ENCODE measurements at regions not wholly inside any gene's neighbourhood (a gene's known extent, or its start where the extent isn't known, plus 50 kb on each side); places are given as distances from the start of the nearest gene placed in this dataset.

GRCh38 chr4:157957905-157958304 lies 214.9 kb downstream of the GASK1B start:
- 80 to 94% (median 91%) methylated on average over 1 of the region's 1 CpG for WGBS, 4 donors
- H3K4me3 ChIP-seq: no peak overlapping the region
- H3K9me3 ChIP-seq: no peaks in the 10 kb centered on the region
- H3K27me3 ChIP-seq: no peaks in the 10 kb centered on the region
- intact Hi-C loops (cut with DNase I): loop anchor here in 1 of 10 donors (10.0 kb wide), 1 partner anchor 723 kb away; no protein-coding TSS in a partner anchor
- H3K4me1 ChIP-seq: no peaks in the 10 kb centered on the region
- TF ChIP-seq CTCF (IDR thresholded peaks at IDR 0.05): no peak
- no peak for TF ChIP-seq POLR2A (IDR thresholded peaks at IDR 0.05)
- H3K36me3 ChIP-seq: no peaks in the 10 kb centered on the region
- no peak for ATAC-seq
- DNase-seq: no peak
- H3K27ac ChIP-seq: no peak overlapping the region

- no peaks in the 10 kb centered on the region for H3K4me1 ChIP-seq
- H3K4me3 ChIP-seq: no peak overlapping the region
- no peaks in the 10 kb centered on the region for H3K36me3 ChIP-seq
- no peak overlapping the region for H3K27ac ChIP-seq
- DNase-seq (no peak), ATAC-seq (no peak)
- H3K27me3 ChIP-seq: no peaks in the 10 kb centered on the region
- WGBS, 4 donors: 32 to 71% (median 53%) methylated on average over 3 of the region's 3 CpGs
- no peak for TF ChIP-seq CTCF (IDR thresholded peaks at IDR 0.05)
- no peak for TF ChIP-seq POLR2A (IDR thresholded peaks at IDR 0.05)
- intact Hi-C loops (cut with DNase I): no loop called here
- H3K9me3 ChIP-seq: no peaks in the 10 kb centered on the region
Measured at GRCh38 chr4:157942017-157942416, 230.8 kb downstream of the GASK1B start.

GRCh38 chr4:157934151-157934550 lies 238.7 kb downstream of the GASK1B start:
- no peak for ATAC-seq
- WGBS, 4 donors: 43 to 56% (median 47%) methylated on average over 2 of the region's 2 CpGs

GRCh38 chr4:157932936-157933335 lies 239.9 kb downstream of the GASK1B start:
- no peak for ATAC-seq
- H3K4me3 ChIP-seq: no peak overlapping the region
- no peaks in the 10 kb centered on the region for H3K36me3 ChIP-seq
- H3K4me1 ChIP-seq: peaks cover 0 to 4% (median 0%) of the 10 kb centered on the region in 12 donors
- H3K9me3 ChIP-seq: no peaks in the 10 kb centered on the region
- no peaks in the 10 kb centered on the region for H3K27me3 ChIP-seq
- intact Hi-C loops (cut with DNase I): no loop called here
- TF ChIP-seq CTCF (IDR thresholded peaks at IDR 0.05): no peak
- no peak for TF ChIP-seq POLR2A (IDR thresholded peaks at IDR 0.05)
- 87 to 98% (median 95%) methylated on average over 1 of the region's 1 CpG for WGBS, 4 donors
- no peak for DNase-seq
- no peak overlapping the region for H3K27ac ChIP-seq

More at GRCh38 chr4:157934151-157934550, 238.7 kb downstream of the GASK1B start:
- no peaks in the 10 kb centered on the region for H3K36me3 ChIP-seq
- no peak for DNase-seq
- H3K4me3 ChIP-seq: no peak overlapping the region
- intact Hi-C loops (cut with DNase I): no loop called here
- H3K27me3 ChIP-seq: no peaks in the 10 kb centered on the region
- peaks cover 0 to 4% (median 0%) of the 10 kb centered on the region in 12 donors for H3K4me1 ChIP-seq
- no peak overlapping the region for H3K27ac ChIP-seq
- no peaks in the 10 kb centered on the region for H3K9me3 ChIP-seq
- TF ChIP-seq CTCF (IDR thresholded peaks at IDR 0.05) (no peak), POLR2A (IDR thresholded peaks at IDR 0.05) (no peak)
